GM12873 (cell line): ENCODE measurements at regions not wholly inside any gene's neighbourhood (a gene's known extent, or its start where the extent isn't known, plus 50 kb on each side); places are given as distances from the start of the nearest gene placed in this dataset.

ENCODE experiments used
- CTCF ChIP-seq: IDR thresholded peaks from 2 replicates; pipeline ENCODE4 v1.5.1; 2012; ENCODE audit warnings: low read depth, mild to moderate bottlenecking, moderate library complexity, low read length, control low read depth; ENCODE audit not compliant: insufficient read depth; ENCODE audit errors: missing control alignments

DNA sequence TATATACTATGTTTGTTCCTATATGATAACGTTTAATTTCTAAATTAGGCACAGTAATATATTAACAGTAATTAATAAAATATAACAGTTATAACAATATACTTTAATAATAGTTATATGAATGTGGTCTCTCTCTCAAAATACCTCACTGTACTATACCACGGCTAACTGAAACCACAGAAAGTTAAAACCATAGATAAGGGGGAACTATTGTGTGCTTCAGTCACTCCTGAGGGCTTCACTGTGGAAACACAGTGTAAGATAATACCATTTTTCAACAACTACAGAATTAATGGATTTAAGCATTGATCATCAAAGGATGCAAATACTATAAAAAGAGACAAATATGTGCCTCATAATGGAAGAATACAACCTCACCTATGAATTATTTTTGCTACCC is 266.4 kb upstream of the RGS6 start:
- TF ChIP-seq CTCF: no peak

- TF ChIP-seq CTCF: no peak
Observed at GRCh38 chr14:71666571-71667145, 265.6 kb upstream of the RGS6 start.

GRCh38 chr14:71668186-71668912 is 263.9 kb upstream of the RGS6 start:
- TF ChIP-seq CTCF: no peak

- TF ChIP-seq CTCF: no peak
Observed at GRCh38 chr14:71672596-71672995, 259.6 kb upstream of the RGS6 start.

DNA sequence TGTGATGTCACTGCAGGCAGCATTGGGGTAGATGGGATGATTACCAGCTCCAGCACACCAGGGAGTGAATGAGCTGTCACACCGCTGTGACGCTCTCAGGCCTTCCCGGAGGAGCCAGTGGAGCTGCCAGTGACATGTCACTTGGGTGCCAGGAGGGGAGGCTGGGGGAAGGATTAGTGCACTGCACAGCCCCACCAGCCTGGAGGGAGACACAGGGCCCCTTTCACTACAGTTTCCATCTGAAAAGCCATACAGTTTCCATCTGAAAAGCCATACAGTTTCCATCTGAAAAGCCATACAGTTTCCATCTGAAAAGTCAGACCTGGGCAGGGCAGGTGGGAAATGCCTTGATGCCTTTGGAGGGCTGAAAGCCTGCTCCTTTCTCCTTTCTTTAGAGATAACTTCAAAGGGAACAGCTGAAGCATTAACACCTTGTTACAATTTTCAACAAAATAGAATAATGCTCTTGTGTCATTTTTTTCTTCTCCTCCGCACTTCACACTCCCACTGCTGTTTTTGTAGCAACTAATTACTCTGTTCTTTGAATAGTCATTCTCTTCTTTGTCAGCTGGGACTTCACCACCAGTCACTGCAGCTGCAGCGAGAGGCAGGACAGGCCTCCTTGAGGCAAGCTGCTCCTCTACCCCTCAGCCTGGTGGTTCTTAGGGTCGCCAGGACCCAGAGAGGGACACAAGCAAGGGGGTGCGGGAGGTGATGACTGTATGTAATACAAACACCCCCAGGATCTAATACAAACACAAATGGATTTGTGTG is 256.9 kb upstream of the RGS6 start:
- no peak for TF ChIP-seq CTCF

DNA sequence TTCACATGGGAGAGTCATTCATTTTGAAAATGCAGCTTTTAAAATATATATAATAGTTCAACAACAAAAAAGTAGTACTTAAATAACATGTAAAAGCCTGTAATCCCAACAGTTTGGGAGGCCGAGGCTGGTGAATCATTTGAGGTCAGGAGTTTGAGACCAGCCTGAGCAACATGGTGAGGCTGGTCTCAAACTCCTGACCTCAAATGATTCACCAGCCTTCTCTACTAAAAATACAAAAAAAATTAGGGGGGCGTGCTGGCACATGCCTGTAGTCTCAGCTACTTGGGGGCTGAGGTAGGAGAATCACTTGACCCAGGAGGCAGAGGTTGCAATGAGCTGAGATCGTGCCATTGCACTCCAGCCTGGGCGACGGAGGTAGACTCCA is 256.3 kb upstream of the RGS6 start:
- TF ChIP-seq CTCF: no peak

- no peak for TF ChIP-seq CTCF
Observed at GRCh38 chr14:71680736-71681387, 251.4 kb upstream of the RGS6 start.
